Ovary (tissue), 7 donors: ENCODE measurements at regions not wholly inside any gene's neighbourhood (a gene's known extent, or its start where the extent isn't known, plus 50 kb on each side); places are given as distances from the start of the nearest gene placed in this dataset.

ENCODE experiments used
- DNase-seq, 5 donors: peaks; one replicate each; pipeline ENCODE4 v3.0.0-alpha.2; 2019 to 2020
- H3K27ac ChIP-seq, 2 donors: fragments of 200-600 bp; one replicate each; pipeline versions ENCODE4 v1.5.1 to v1.8.0; 2019 to 2022
- H3K27me3 ChIP-seq: fragments of 200-600 bp; one replicate; pipeline ENCODE4 v1.8.0; 2022
- H3K36me3 ChIP-seq: fragments of 200-600 bp; sonication (generic); one replicate; pipeline ENCODE4 v1.5.1; 2019
- H3K4me1 ChIP-seq: one replicate; pipeline ENCODE4 v1.8.1; 2013; ENCODE audit warnings: mild to moderate bottlenecking, moderate library complexity; ENCODE audit not compliant: insufficient read depth
- H3K4me3 ChIP-seq: fragments of 200-600 bp; sonication (generic); one replicate; pipeline ENCODE4 v1.5.1; 2017
- H3K9me3 ChIP-seq, 2 donors: fragments of 200-600 bp in 1 of 2; sonication (generic) in 1 of 2; one replicate each; pipeline versions ENCODE4 v1.5.1 to v1.8.1; 2013 to 2019; ENCODE audit warnings: mild to moderate bottlenecking in 1 of 2, moderate library complexity in 1 of 2
- CTCF ChIP-seq, 3 donors: fragments of 450-650 bp in 2 of 3; fragments of 200-600 bp in 1 of 3; IDR thresholded peaks; one replicate each; pipeline versions ENCODE4 v1.5.1 to v1.8.0; 2016 to 2022; ENCODE audit warnings: antibody characterized with exemption in 3 of 3, mild to moderate bottlenecking in 1 of 3
- EP300 ChIP-seq: sonication (generic); formaldehyde crosslinking; IDR thresholded peaks from one replicate; pipeline ENCODE4 v1.6.1; 2017; ENCODE audit warnings: antibody characterized with exemption
- POLR2A ChIP-seq: fragments of 450-650 bp; IDR thresholded peaks from one replicate; pipeline ENCODE4 v1.6.1; 2017; ENCODE audit warnings: antibody characterized with exemption, mild to moderate bottlenecking, moderate library complexity
- WGBS, 3 donors: extraction: QIAGEN DNeasy Blood & Tissue Kit in 1 of 3; methylation state at CpG; one replicate each; pipeline versions ENCODE4 v1.1.5 to v1.1.7; 2013 to 2017; 5-methylcytosine and 5-hydroxymethylcytosine counted together
- intact Hi-C, 4 donors: fragments of 100-400 bp; cut with DNase I; formaldehyde crosslinking; loops; one replicate each; pipeline versions ENCODE4 v1.11.0 to v1.15.1; 2022 to 2023
- donor health status: DM: no; HTN: no; CAD: no; lungs with moderate emphysema.
- donor health status: DM: no; HTN: no; CAD: no.
- donor health status: Bipolar disorder and iron deficiency.
- donor health status: DM: no; HTN: no; CAD: no.
- donor health status: DM: yes; HTN: yes; CAD: no.

GRCh38 chr18:75810516-75810915 lies 383.0 kb upstream of the SMIM21 start:
- Histone ChIP-seq H3K27ac (no peak overlapping the region), H3K27me3 (no peaks in the 10 kb centered on the region), H3K4me1 (no peaks in the 10 kb centered on the region), H3K36me3 (no peaks in the 10 kb centered on the region), H3K9me3 (no peaks in the 10 kb centered on the region), H3K4me3 (no peak overlapping the region)
- WGBS, 3 donors = 30 to 34% (median 30%) methylated on average over 9 of the region's 9 CpGs
- intact Hi-C loops = no loop called here
- TF ChIP-seq CTCF (IDR thresholded peaks at IDR 0.05) (no peak), POLR2A (no peak), EP300 (no peak)
- DNase-seq = no peak

GRCh38 chr18:75809926-75810255 lies 382.4 kb upstream of the SMIM21 start:
- TF ChIP-seq EP300 (no peak), POLR2A (no peak), CTCF (IDR thresholded peaks at IDR 0.05) (no peak)
- Histone ChIP-seq H3K4me3 (no peak overlapping the region), H3K27ac (no peak overlapping the region), H3K9me3 (no peaks in the 10 kb centered on the region), H3K36me3 (no peaks in the 10 kb centered on the region), H3K27me3 (no peaks in the 10 kb centered on the region), H3K4me1 (no peaks in the 10 kb centered on the region)
- intact Hi-C loops = no loop called here
- 49 to 57% (median 53%) methylated on average over 6 of the region's 6 CpGs for WGBS, 3 donors
- DNase-seq = no peak

GRCh38 chr18:75809151-75809925 lies 381.8 kb upstream of the SMIM21 start:
- Histone ChIP-seq H3K4me1 (no peaks in the 10 kb centered on the region), H3K4me3 (no peak overlapping the region), H3K27me3 (no peaks in the 10 kb centered on the region), H3K27ac (no peak overlapping the region), H3K36me3 (no peaks in the 10 kb centered on the region), H3K9me3 (no peaks in the 10 kb centered on the region)
- WGBS, 3 donors = 36 to 38% (median 37%) methylated on average over 20 of the region's 20 CpGs
- intact Hi-C loops = no loop called here
- TF ChIP-seq CTCF (IDR thresholded peaks at IDR 0.05) (no peak), EP300 (no peak), POLR2A (no peak)
- DNase-seq = no peak

GRCh38 chr18:75805265-75805664 lies 377.8 kb upstream of the SMIM21 start:
- 86 to 91% (median 89%) methylated on average over 3 of the region's 3 CpGs for WGBS, 3 donors
- intact Hi-C loops = no loop called here
- Histone ChIP-seq H3K4me1 (no peaks in the 10 kb centered on the region), H3K4me3 (no peak overlapping the region), H3K27ac (no peak overlapping the region), H3K9me3 (no peaks in the 10 kb centered on the region), H3K27me3 (no peaks in the 10 kb centered on the region), H3K36me3 (no peaks in the 10 kb centered on the region)
- TF ChIP-seq POLR2A = no peak
- TF ChIP-seq CTCF (IDR thresholded peaks at IDR 0.05) = no peak
- no peak for DNase-seq
